Mesenchymal stem cell (in vitro differentiated cells and primary cell): ENCODE measurements at regions not wholly inside any gene's neighbourhood (a gene's known extent, or its start where the extent isn't known, plus 50 kb on each side); places are given as distances from the start of the nearest gene placed in this dataset.
"Not testable (repeated sequence)": the region's sequence is repeated elsewhere in the genome, so short reads cannot be mapped to it uniquely, and the experiment has no call there.

Experiments
- DNase-seq: peaks from one replicate; pipeline ENCODE4 v3.0.0-alpha.2; 2013
- H2AFZ ChIP-seq: one replicate; pipeline ENCODE4 v1.6.1; 2013; ENCODE audit warnings: low read depth, mild to moderate bottlenecking, control low read depth, inconsistent platforms, low read length, moderate library complexity
- H2AK5ac ChIP-seq: 2 replicates; pipeline ENCODE4 v1.6.1; 2013; ENCODE audit warnings: low read length, moderate library complexity, mild to moderate bottlenecking, inconsistent platforms; ENCODE audit not compliant: severe bottlenecking
- H2BK120ac ChIP-seq: one replicate; pipeline ENCODE4 v1.6.1; 2013; ENCODE audit warnings: low read depth, mild to moderate bottlenecking, inconsistent platforms, low read length, moderate library complexity
- H2BK12ac ChIP-seq, 2 experiments: one replicate each; pipeline ENCODE4 v1.6.1; 2013; ENCODE audit warnings: inconsistent platforms in 2 of 2, low read length in 2 of 2, mild to moderate bottlenecking in 2 of 2, moderate library complexity in 2 of 2, control low read depth in 1 of 2
- H2BK15ac ChIP-seq: one replicate; pipeline ENCODE4 v1.6.1; 2013; ENCODE audit warnings: mild to moderate bottlenecking, low read depth, inconsistent platforms; ENCODE audit not compliant: poor library complexity, severe bottlenecking
- H2BK5ac ChIP-seq: 2 replicates; pipeline ENCODE4 v1.6.1; 2013; ENCODE audit warnings: low read depth, mild to moderate bottlenecking, low read length, control low read depth, inconsistent platforms; ENCODE audit not compliant: poor library complexity, severe bottlenecking
- H3K14ac ChIP-seq, 2 experiments: one replicate each; pipeline ENCODE4 v1.6.1; 2013; ENCODE audit warnings: inconsistent platforms in 2 of 2, low read length in 2 of 2, control low read depth in 1 of 2, mild to moderate bottlenecking in 1 of 2, moderate library complexity in 1 of 2
- H3K18ac ChIP-seq, 2 experiments: one replicate each; pipeline ENCODE4 v1.6.1; 2013; ENCODE audit warnings: inconsistent platforms in 2 of 2, low read length in 2 of 2, control low read depth in 1 of 2, low read depth in 1 of 2, mild to moderate bottlenecking in 1 of 2
- H3K23ac ChIP-seq, 2 experiments: one replicate each; pipeline ENCODE4 v1.6.1; 2013; ENCODE audit warnings: inconsistent platforms in 2 of 2, low read length in 2 of 2, mild to moderate bottlenecking in 2 of 2, moderate library complexity in 2 of 2, control low read depth in 1 of 2
- H3K27ac ChIP-seq: 2 replicates; pipeline ENCODE4 v1.5.1; 2013; ENCODE audit warnings: mild to moderate bottlenecking, moderate library complexity, low read length, control low read depth, inconsistent platforms; ENCODE audit not compliant: poor library complexity, severe bottlenecking
- H3K27me3 ChIP-seq, 2 experiments: 2 replicates each; pipeline versions ENCODE4 v1.6.1 to v1.7.0; 2013; ENCODE audit warnings: low read length in 2 of 2, mild to moderate bottlenecking in 2 of 2, moderate library complexity in 2 of 2, control low read depth in 1 of 2, inconsistent platforms in 1 of 2; ENCODE audit not compliant: control insufficient read depth in 1 of 2, insufficient read depth in 1 of 2
- H3K36me3 ChIP-seq, 2 experiments: 2 replicates each; pipeline versions ENCODE4 v1.6.1 to v1.7.0; 2013; ENCODE audit warnings: low read length in 2 of 2, control low read depth in 1 of 2, inconsistent platforms in 1 of 2, low read depth in 1 of 2, mild to moderate bottlenecking in 1 of 2; ENCODE audit not compliant: insufficient read depth in 2 of 2, control insufficient read depth in 1 of 2
- H3K4ac ChIP-seq, 2 experiments: one replicate each; pipeline ENCODE4 v1.6.1; 2013; ENCODE audit warnings: inconsistent platforms in 2 of 2, low read length in 2 of 2, mild to moderate bottlenecking in 2 of 2, moderate library complexity in 2 of 2, control low read depth in 1 of 2, low read depth in 1 of 2
- H3K4me1 ChIP-seq: 2 replicates; pipeline ENCODE4 v1.6.1; 2013; ENCODE audit warnings: low read depth, low read length, control low read depth; ENCODE audit not compliant: control insufficient read depth, insufficient read depth
- H3K4me2 ChIP-seq: 2 replicates; pipeline ENCODE4 v1.6.1; 2013; ENCODE audit warnings: low read length, mild to moderate bottlenecking, inconsistent platforms; ENCODE audit not compliant: poor library complexity, severe bottlenecking
- H3K4me3 ChIP-seq, 2 experiments: 2 replicates each; pipeline versions ENCODE4 v1.5.1 to v1.7.0; 2013; ENCODE audit warnings: low read length in 2 of 2, mild to moderate bottlenecking in 2 of 2, control low read depth in 1 of 2, low read depth in 1 of 2; ENCODE audit not compliant: insufficient read depth in 1 of 2
- H3K79me1 ChIP-seq: replicated peaks from 2 replicates; pipeline ENCODE4 v1.6.1; 2013; ENCODE audit warnings: mild to moderate bottlenecking, control low read depth, low read length, inconsistent platforms; ENCODE audit not compliant: poor library complexity, severe bottlenecking
- H3K9ac ChIP-seq: 2 replicates; pipeline ENCODE4 v1.7.0; 2013; ENCODE audit warnings: mild to moderate bottlenecking, low read length, moderate library complexity
- H3K9me3 ChIP-seq: 2 replicates; pipeline ENCODE4 v1.7.0; 2013; ENCODE audit warnings: mild to moderate bottlenecking, low read length; ENCODE audit not compliant: control insufficient read depth
- H4K8ac ChIP-seq: one replicate; pipeline ENCODE4 v1.6.1; 2013; ENCODE audit warnings: inconsistent platforms, mild to moderate bottlenecking, low read length, moderate library complexity
- H4K91ac ChIP-seq: one replicate; pipeline ENCODE4 v1.6.1; 2013; ENCODE audit warnings: mild to moderate bottlenecking, low read length, inconsistent platforms
- WGBS: methylation state at CpG from one replicate; pipeline ENCODE4 v1.1.7; 2013; ENCODE audit warnings: mixed read lengths; 5-methylcytosine and 5-hydroxymethylcytosine counted together

DNA sequence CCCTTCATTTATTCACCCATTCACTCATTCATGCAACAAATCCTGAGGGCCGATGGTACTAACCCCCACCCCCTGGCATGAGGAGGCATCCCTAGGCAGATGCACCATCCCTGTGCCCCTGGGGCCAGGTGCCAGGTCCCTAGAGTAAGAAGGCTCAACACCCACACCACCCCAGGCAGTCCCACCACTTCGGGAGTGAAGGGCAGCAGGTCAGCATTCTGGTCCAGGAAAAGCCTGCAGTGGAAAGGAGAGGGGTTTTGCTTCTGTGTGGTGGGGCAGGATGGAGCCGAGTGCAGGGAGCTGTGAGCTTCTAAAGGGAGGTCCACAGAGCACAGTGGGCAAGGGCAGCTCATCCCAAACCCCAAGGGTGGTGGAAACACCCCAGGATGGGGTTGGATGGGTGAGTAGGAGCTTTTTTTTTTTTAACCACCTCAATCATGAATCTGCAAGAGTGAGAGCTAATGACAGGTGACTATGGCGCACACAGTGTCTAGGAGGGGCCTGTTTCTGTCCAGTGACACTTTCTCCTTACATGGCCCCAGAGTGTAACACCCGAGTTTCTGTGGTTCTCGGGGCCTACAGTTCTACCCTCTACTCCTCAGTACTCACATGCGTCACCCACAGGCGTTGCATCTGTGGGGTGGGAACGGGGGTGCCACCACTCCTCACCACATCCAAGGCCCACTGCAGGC is 414.3 kb downstream of the TMEM121 start:
- no peak overlapping the region for H2BK120ac ChIP-seq
- H3K18ac ChIP-seq: no peak overlapping the region
- H2AK5ac ChIP-seq: no peak overlapping the region
- no peaks in the 10 kb centered on the region for H3K79me1 ChIP-seq
- 69% methylated on average over 8 of the region's 9 CpGs for WGBS
- H3K9ac ChIP-seq: no peak overlapping the region
- DNase-seq: no peak
- H2BK12ac ChIP-seq: no peak overlapping the region
- H3K4me1 ChIP-seq: no peaks in the 10 kb centered on the region
- no peak overlapping the region for H3K23ac ChIP-seq
- no peak overlapping the region for H3K4ac ChIP-seq
- no peaks in the 10 kb centered on the region for H3K27me3 ChIP-seq
- H2BK15ac ChIP-seq: no peak overlapping the region
- no peak overlapping the region for H4K91ac ChIP-seq
- peaks cover 34% of the 10 kb centered on the region for H3K9me3 ChIP-seq
- no peak overlapping the region for H3K4me3 ChIP-seq
- H4K8ac ChIP-seq: no peak overlapping the region
- no peak overlapping the region for H3K27ac ChIP-seq
- no peak overlapping the region for H3K14ac ChIP-seq
- H2AFZ ChIP-seq: no peak overlapping the region
- no peak overlapping the region for H3K4me2 ChIP-seq
- no peak overlapping the region for H2BK5ac ChIP-seq
- H3K36me3 ChIP-seq: no peaks in the 10 kb centered on the region

DNA sequence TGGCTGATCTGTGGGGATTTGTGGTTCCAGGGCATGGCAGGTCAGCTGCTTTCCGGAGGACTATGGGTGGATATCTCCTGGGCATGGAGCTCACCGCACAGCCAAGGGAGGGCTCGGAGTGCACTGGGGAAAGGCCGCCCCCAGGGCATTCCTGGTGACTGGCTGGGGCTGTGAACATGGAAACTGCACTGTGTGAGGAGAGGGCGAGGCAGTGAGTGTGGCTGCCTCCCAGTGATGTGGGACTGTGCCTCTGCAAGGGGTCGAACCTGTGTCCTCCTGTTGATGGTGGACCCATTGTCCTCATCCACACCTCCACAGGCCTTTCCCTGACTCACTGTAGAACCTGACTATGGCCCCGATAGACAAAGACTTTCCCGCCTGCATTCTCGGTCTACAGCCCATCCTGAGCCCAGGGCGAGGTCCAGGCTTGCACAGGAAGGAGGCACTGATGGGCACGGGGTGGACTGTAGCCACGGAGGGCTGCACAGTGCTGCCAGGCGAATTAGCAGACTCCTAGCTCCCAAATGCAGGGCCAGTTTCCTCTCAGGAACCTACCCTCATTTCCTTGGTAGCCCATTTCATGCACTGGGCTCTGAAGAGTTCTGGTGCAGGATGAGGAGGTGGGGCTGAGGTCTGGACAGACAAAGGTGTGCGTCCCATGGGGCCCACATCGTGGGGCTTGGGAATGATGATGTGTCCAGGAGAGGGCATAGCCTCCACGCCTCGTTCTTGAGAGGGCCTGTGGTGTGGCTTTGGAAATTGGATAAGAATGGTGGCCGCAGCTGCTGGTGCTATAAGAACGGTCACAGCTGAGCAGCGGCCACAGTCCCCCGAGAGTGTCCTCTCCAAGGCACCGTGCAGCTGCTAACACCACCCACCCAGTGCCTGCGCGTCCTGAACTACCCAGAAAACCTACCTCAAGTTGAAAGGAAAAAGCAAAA is 415.1 kb downstream of the TMEM121 start:
- Histone ChIP-seq H2AFZ (no peak overlapping the region), H2BK5ac (no peak overlapping the region), H3K14ac (no peak overlapping the region), H3K9ac (no peak overlapping the region), H2BK15ac (no peak overlapping the region), H3K79me1 (no peaks in the 10 kb centered on the region), H3K27me3 (no peaks in the 10 kb centered on the region), H4K8ac (no peak overlapping the region), H3K4me3 (no peak overlapping the region), H2BK12ac (no peak overlapping the region), H2BK120ac (no peak overlapping the region), H3K9me3 (peaks cover 28% of the 10 kb centered on the region), H3K18ac (no peak overlapping the region), H3K4me1 (no peaks in the 10 kb centered on the region), H3K4ac (no peak overlapping the region), H3K27ac (no peak overlapping the region), H2AK5ac (no peak overlapping the region), H3K4me2 (no peak overlapping the region), H4K91ac (no peak overlapping the region), H3K23ac (no peak overlapping the region), H3K36me3 (no peaks in the 10 kb centered on the region)
- DNase-seq: no peak
- 81% methylated on average over 15 of the region's 24 CpGs for WGBS

DNA sequence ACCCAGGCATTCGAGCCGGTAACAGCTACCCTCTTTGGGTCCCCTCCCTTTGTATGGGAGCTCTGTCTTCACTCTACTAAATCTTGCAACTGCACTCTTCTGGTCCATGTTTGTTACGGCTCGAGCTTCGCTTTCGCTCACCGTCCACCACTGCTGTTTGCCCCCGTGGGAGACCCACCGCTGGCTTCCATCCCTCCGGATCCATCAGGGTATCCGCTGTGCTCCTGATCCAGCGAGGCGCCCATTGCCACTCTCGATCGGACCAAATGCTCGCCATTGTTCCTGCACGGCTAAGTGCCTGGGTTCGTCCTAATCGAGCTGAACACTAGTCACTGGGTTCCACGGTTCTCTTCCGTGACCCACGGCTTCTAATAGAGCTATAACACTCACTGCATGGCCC is 416.3 kb downstream of the TMEM121 start:
- not testable (repeated sequence) for H2BK15ac ChIP-seq, DNase-seq, H2BK12ac ChIP-seq, H3K4me1 ChIP-seq, H2BK5ac ChIP-seq, H3K36me3 ChIP-seq, H3K79me1 ChIP-seq, H4K8ac ChIP-seq, H3K18ac ChIP-seq, H3K4ac ChIP-seq, H4K91ac ChIP-seq, H2AFZ ChIP-seq, H3K9ac ChIP-seq, H3K4me3 ChIP-seq, H2BK120ac ChIP-seq, H3K23ac ChIP-seq, H3K4me2 ChIP-seq, H3K14ac ChIP-seq, H3K27ac ChIP-seq, H2AK5ac ChIP-seq, H3K27me3 ChIP-seq
- 83% methylated on average over 22 of the region's 22 CpGs for WGBS
- H3K9me3 ChIP-seq: peaks cover 18% of the 10 kb centered on the region

DNA sequence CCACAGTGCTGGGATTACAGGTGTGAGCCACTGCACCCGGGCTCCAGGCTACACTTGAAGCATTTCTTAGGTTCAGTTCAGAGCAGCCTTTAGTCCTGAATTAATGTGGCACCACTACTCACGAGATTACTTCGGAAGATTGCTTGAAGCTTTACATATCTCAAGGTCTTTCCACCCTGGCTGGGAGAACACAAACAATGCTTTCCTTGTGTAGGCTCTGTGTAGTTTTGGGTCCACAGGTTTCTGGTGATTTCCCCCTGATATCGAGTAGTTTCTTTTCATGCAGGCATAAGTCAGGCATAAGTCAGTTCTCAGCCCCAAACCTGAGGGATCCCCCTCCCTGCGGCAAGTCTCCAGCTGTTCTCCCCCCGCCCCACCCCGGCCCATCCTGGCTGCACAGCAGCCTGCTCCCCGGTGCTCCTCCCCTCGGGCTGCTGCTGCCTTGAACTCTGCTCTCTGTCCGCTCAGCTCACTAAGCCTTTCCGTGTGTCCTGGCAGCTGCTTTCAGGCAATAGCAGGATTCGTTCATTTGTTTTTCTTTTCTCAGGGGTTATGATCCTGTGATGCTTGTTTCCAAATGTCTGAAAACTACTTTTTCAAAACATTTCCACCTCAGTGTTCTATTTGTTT is 417.7 kb downstream of the TMEM121 start:
- H3K14ac ChIP-seq: no peak overlapping the region
- H2AFZ ChIP-seq: no peak overlapping the region
- DNase-seq: no peak
- H4K8ac ChIP-seq: no peak overlapping the region
- H4K91ac ChIP-seq: no peak overlapping the region
- no peak overlapping the region for H2BK120ac ChIP-seq
- H3K23ac ChIP-seq: no peak overlapping the region
- no peak overlapping the region for H3K4me3 ChIP-seq
- no peak overlapping the region for H2AK5ac ChIP-seq
- H3K27me3 ChIP-seq: no peaks in the 10 kb centered on the region
- H3K4me2 ChIP-seq: no peak overlapping the region
- no peak overlapping the region for H3K9ac ChIP-seq
- WGBS: 77% methylated on average over 12 of the region's 12 CpGs
- H2BK15ac ChIP-seq: no peak overlapping the region
- peaks cover 9% of the 10 kb centered on the region for H3K9me3 ChIP-seq
- no peak overlapping the region for H2BK12ac ChIP-seq
- no peaks in the 10 kb centered on the region for H3K4me1 ChIP-seq
- no peaks in the 10 kb centered on the region for H3K79me1 ChIP-seq
- no peak overlapping the region for H2BK5ac ChIP-seq
- no peak overlapping the region for H3K18ac ChIP-seq
- H3K36me3 ChIP-seq: no peaks in the 10 kb centered on the region
- H3K27ac ChIP-seq: no peak overlapping the region
- no peak overlapping the region for H3K4ac ChIP-seq
